Hematopoietic multipotent progenitor cell treated with erythropoietin and hydrocortisone succinate and interleukin-3 and kit ligand, for 8 days (in vitro differentiated cells): ENCODE measurements at regions not wholly inside any gene's neighbourhood (a gene's known extent, or its start where the extent isn't known, plus 50 kb on each side); places are given as distances from the start of the nearest gene placed in this dataset.

Source experiments
- DNase-seq: peaks from one replicate; pipeline ENCODE4 v3.0.0-alpha.2; 2015

- DNase-seq: no peak
Measured at GRCh38 chr14:85233756-85234155, 296.2 kb upstream of the FLRT2 start.

GRCh38 chr14:85234156-85235025, 295.6 kb upstream of the FLRT2 start:
- DNase-seq: no peak

GRCh38 chr14:85235868-85236267, 294.1 kb upstream of the FLRT2 start:
- DNase-seq: no peak

- DNase-seq: no peak
Measured at GRCh38 chr14:85236296-85236695, 293.6 kb upstream of the FLRT2 start.

- no peak for DNase-seq
Measured at GRCh38 chr14:85239791-85240190, 290.2 kb upstream of the FLRT2 start.

GRCh38 chr14:85241022-85241855, 288.7 kb upstream of the FLRT2 start:
- DNase-seq: no peak

GRCh38 chr14:85242666-85243065, 287.3 kb upstream of the FLRT2 start:
- no peak for DNase-seq

GRCh38 chr14:85243321-85243720, 286.6 kb upstream of the FLRT2 start:
- no peak for DNase-seq

GRCh38 chr14:85247071-85247470, 282.9 kb upstream of the FLRT2 start:
- no peak for DNase-seq

GRCh38 chr14:85248881-85249635, 280.9 kb upstream of the FLRT2 start:
- no peak for DNase-seq

GRCh38 chr14:85250414-85251189, 279.3 kb upstream of the FLRT2 start:
- no peak for DNase-seq

- no peak for DNase-seq
Measured at GRCh38 chr14:85252011-85252410, 277.9 kb upstream of the FLRT2 start.

GRCh38 chr14:85254711-85255110, 275.2 kb upstream of the FLRT2 start:
- no peak for DNase-seq

- DNase-seq: no peak
Measured at GRCh38 chr14:85257287-85257686, 272.7 kb upstream of the FLRT2 start.

GRCh38 chr14:85263916-85264675, 265.8 kb upstream of the FLRT2 start:
- no peak for DNase-seq

- no peak for DNase-seq
Measured at GRCh38 chr14:85273099-85273677, 256.8 kb upstream of the FLRT2 start.

- no peak for DNase-seq
Measured at GRCh38 chr14:85273952-85274351, 256.0 kb upstream of the FLRT2 start.

GRCh38 chr14:85276161-85276978, 253.6 kb upstream of the FLRT2 start:
- no peak for DNase-seq

GRCh38 chr14:85276979-85277228, 253.0 kb upstream of the FLRT2 start:
- DNase-seq: no peak

- DNase-seq: no peak
Measured at GRCh38 chr14:85279407-85279806, 250.5 kb upstream of the FLRT2 start.

GRCh38 chr14:85280074-85280473, 249.9 kb upstream of the FLRT2 start:
- DNase-seq: no peak
